Osteoblast (primary cell): ENCODE measurements at regions not wholly inside any gene's neighbourhood (a gene's known extent, or its start where the extent isn't known, plus 50 kb on each side); places are given as distances from the start of the nearest gene placed in this dataset.

ENCODE experiments used
- DNase-seq: peaks from one replicate; pipeline ENCODE4 v3.0.0; 2011; ENCODE audit warnings: low spot score, mixed read lengths; ENCODE audit not compliant: insufficient read length; ENCODE audit errors: missing footprints
- H2AFZ ChIP-seq: 2 replicates; pipeline ENCODE4 v1.6.0; 2011; ENCODE audit warnings: mild to moderate bottlenecking, low read length
- H3K27ac ChIP-seq: 2 replicates; pipeline ENCODE4 v1.5.1; 2011; ENCODE audit warnings: mild to moderate bottlenecking, low read depth, low read length, moderate library complexity
- H3K27me3 ChIP-seq: 2 replicates; pipeline ENCODE4 v1.6.0; 2012; ENCODE audit warnings: mild to moderate bottlenecking, control low read depth, inconsistent platforms, low read length, moderate library complexity; ENCODE audit not compliant: insufficient read depth
- H3K36me3 ChIP-seq: 2 replicates; pipeline ENCODE4 v1.5.1; 2011; ENCODE audit warnings: mild to moderate bottlenecking, low read length, control low read depth, moderate library complexity; ENCODE audit not compliant: insufficient read depth
- H3K4me1 ChIP-seq: 2 replicates; pipeline ENCODE4 v1.5.1; 2011; ENCODE audit warnings: mild to moderate bottlenecking, low read length, control low read depth, moderate library complexity; ENCODE audit not compliant: insufficient read depth
- H3K4me2 ChIP-seq: 2 replicates; pipeline ENCODE4 v1.6.0; 2011; ENCODE audit warnings: mild to moderate bottlenecking, low read length; ENCODE audit not compliant: insufficient read depth
- H3K4me3 ChIP-seq: fragments of 200-600 bp; sonication (generic); 3 replicates; pipeline ENCODE4 v1.5.1; 2012; ENCODE audit warnings: mild to moderate bottlenecking, low read length, inconsistent platforms; ENCODE audit not compliant: insufficient read depth
- H3K79me2 ChIP-seq: 2 replicates; pipeline ENCODE4 v1.6.0; 2012; ENCODE audit warnings: mild to moderate bottlenecking, low read length, control low read depth, inconsistent platforms; ENCODE audit not compliant: insufficient read depth
- H3K9me3 ChIP-seq: 2 replicates; pipeline ENCODE4 v1.5.1; 2011; ENCODE audit warnings: low read depth, low read length, control low read depth
- H4K20me1 ChIP-seq: 2 replicates; pipeline ENCODE4 v1.6.0; 2012; ENCODE audit warnings: mild to moderate bottlenecking, low read length, control low read depth; ENCODE audit not compliant: insufficient read depth
- TF ChIP-seq, protein P1 (sequence below): IDR thresholded peaks from 2 replicates; pipeline ENCODE4 v1.5.1; 2011; ENCODE audit warnings: mild to moderate bottlenecking, low read depth, low read length, moderate library complexity; ENCODE audit errors: extremely low read depth

DNA sequence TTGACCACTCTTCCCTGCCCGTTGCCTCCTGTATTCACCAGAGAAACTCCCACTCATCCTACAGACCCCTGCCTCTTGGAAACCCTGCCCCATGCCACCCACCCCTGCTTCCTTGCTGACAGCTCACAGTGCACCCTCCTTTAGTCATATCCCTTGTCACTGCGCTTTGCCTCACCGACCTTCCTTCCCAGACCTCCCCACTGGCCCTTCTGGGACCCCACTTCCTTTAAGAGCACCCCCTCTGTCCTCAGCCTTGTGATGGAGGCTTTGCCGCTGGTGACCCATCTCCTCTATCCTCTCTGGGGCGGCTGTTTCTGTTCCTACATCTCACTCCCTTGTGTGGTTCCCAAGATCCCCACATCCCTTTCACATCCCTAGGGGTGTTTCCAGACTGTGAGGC, 92.8 kb upstream of the ZMIZ1 start:
- DNase-seq: no peak
- TF ChIP-seq, protein P1, sequence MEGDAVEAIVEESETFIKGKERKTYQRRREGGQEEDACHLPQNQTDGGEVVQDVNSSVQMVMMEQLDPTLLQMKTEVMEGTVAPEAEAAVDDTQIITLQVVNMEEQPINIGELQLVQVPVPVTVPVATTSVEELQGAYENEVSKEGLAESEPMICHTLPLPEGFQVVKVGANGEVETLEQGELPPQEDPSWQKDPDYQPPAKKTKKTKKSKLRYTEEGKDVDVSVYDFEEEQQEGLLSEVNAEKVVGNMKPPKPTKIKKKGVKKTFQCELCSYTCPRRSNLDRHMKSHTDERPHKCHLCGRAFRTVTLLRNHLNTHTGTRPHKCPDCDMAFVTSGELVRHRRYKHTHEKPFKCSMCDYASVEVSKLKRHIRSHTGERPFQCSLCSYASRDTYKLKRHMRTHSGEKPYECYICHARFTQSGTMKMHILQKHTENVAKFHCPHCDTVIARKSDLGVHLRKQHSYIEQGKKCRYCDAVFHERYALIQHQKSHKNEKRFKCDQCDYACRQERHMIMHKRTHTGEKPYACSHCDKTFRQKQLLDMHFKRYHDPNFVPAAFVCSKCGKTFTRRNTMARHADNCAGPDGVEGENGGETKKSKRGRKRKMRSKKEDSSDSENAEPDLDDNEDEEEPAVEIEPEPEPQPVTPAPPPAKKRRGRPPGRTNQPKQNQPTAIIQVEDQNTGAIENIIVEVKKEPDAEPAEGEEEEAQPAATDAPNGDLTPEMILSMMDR: no peak
- peaks cover 54% of the 10 kb centered on the region for H3K4me1 ChIP-seq
- H2AFZ ChIP-seq: no peak overlapping the region
- peaks cover 10% of the 10 kb centered on the region for H3K79me2 ChIP-seq
- no peaks in the 10 kb centered on the region for H3K36me3 ChIP-seq
- H3K4me3 ChIP-seq: no peak overlapping the region
- H4K20me1 ChIP-seq: no peaks in the 10 kb centered on the region
- no peak overlapping the region for H3K27ac ChIP-seq
- H3K4me2 ChIP-seq: no peak overlapping the region
- no peaks in the 10 kb centered on the region for H3K9me3 ChIP-seq
- no peaks in the 10 kb centered on the region for H3K27me3 ChIP-seq

DNA sequence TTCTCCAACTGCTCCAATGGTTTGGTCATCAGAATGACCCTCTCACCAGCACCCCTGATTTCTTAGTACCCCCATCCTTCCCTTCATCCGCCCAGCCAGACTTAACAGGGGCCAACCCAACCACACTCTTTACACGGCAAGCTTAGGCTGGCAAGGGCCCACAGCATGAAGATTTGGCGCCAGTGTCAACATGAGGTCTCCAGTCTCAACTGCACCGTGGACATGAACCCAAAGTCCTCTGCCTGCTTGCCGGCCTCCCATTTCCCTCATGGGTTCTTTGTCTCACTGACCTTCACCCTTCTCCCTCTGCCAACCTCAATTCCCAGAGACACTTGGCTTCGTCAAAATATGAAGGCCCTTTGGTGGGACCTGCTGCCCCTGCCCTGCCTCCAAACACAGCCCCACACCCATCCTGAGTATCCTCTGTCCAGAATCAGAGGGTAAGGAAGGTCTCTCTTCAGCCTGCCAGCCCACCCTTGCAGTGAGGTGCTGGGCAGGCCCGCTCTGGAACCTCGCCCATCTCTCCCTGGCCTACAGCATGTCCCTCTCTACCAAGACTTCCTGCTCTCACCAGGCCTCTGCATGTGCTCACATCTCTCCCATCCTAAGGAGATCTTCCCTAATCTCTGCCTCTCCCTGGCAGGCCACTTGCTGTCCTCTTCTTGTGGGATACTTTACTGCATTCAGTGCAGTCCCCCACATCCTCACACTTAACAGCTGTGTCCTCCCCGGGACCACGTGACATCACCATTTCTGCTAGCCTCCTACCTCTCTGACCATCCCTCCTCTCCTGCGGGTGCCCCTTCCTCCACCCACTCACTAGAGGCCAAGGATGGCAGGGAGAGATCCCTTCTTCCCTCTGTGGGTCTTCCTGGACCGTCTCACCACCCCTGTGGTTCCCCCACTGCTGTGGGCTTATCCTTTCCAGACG, 91.7 kb upstream of the ZMIZ1 start:
- H3K79me2 ChIP-seq: peaks cover 10% of the 10 kb centered on the region
- peak overlapping the region; percentile 26 for H3K4me3 ChIP-seq
- no peak overlapping the region for H2AFZ ChIP-seq
- no peaks in the 10 kb centered on the region for H3K36me3 ChIP-seq
- TF ChIP-seq, protein P1: no peak
- no peaks in the 10 kb centered on the region for H3K9me3 ChIP-seq
- no peaks in the 10 kb centered on the region for H3K27me3 ChIP-seq
- H3K4me2 ChIP-seq: peak overlapping the region; percentile 66
- H3K27ac ChIP-seq: peak overlapping the region; percentile 68
- peak; percentile 63 for DNase-seq
- peaks cover 49% of the 10 kb centered on the region for H3K4me1 ChIP-seq
- no peaks in the 10 kb centered on the region for H4K20me1 ChIP-seq

DNA sequence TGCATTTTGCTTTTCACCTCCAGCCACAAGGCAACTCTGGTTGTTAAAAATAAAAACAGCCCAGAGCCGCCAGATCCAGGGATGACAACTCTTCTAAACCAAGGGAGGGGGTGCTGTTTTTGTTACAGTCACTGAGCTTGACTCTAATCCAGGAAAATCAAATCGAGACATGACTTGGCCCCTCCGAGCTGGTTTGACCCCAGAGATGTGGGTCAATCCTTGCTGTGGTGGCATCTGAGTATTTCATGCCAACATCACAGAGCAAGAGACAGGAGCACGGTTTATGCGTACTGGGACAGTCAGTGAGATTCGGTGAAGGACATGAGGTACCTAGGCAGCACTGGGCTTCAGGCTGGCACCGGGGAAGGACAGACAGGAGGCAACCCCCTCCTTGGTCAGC, 88.8 kb upstream of the ZMIZ1 start:
- no peaks in the 10 kb centered on the region for H3K36me3 ChIP-seq
- peaks cover 10% of the 10 kb centered on the region for H3K79me2 ChIP-seq
- H3K4me2 ChIP-seq: no peak overlapping the region
- H3K4me1 ChIP-seq: peaks cover 26% of the 10 kb centered on the region
- TF ChIP-seq, protein P1: no peak
- H3K9me3 ChIP-seq: no peaks in the 10 kb centered on the region
- H3K4me3 ChIP-seq: no peak overlapping the region
- no peak for DNase-seq
- no peaks in the 10 kb centered on the region for H3K27me3 ChIP-seq
- no peak overlapping the region for H2AFZ ChIP-seq
- no peaks in the 10 kb centered on the region for H4K20me1 ChIP-seq
- no peak overlapping the region for H3K27ac ChIP-seq

DNA sequence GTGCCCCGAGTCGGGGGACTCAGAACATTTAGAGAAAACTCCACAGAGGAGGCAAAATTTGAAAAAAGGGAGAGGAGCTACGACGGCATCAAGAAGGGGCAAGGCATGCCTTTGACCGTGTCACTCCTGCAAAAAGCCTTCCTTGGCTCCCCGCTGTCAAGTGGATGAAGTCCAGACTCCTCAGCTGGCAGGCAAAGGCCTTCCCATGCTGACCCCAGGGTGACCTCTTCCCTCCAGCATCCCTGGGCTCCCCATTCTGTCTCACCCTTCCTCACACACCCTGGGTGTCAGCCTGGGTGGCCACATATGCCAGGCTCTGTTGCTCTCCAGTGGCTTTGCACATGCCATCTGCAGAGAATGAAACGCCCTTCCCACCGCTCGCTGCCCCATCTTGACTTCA, 88.4 kb upstream of the ZMIZ1 start:
- no peak overlapping the region for H3K4me2 ChIP-seq
- H3K4me1 ChIP-seq: peaks cover 22% of the 10 kb centered on the region
- DNase-seq: no peak
- H3K36me3 ChIP-seq: no peaks in the 10 kb centered on the region
- no peak overlapping the region for H2AFZ ChIP-seq
- H3K27ac ChIP-seq: no peak overlapping the region
- H3K4me3 ChIP-seq: no peak overlapping the region
- TF ChIP-seq, protein P1: no peak
- no peaks in the 10 kb centered on the region for H3K27me3 ChIP-seq
- H3K79me2 ChIP-seq: peaks cover 10% of the 10 kb centered on the region
- no peaks in the 10 kb centered on the region for H4K20me1 ChIP-seq
- H3K9me3 ChIP-seq: no peaks in the 10 kb centered on the region
